GM12875 (cell line): ENCODE measurements at regions not wholly inside any gene's neighbourhood (a gene's known extent, or its start where the extent isn't known, plus 50 kb on each side); places are given as distances from the start of the nearest gene placed in this dataset.

Source experiments
- H3K4me3 ChIP-seq: one replicate; pipeline ENCODE4 v1.5.1; 2011; ENCODE audit warnings: low read depth, low read length, control low read depth
- CTCF ChIP-seq: IDR thresholded peaks from 2 replicates; pipeline ENCODE4 v1.5.1; 2011; ENCODE audit warnings: low read depth, mild to moderate bottlenecking, control low read depth, inconsistent platforms, low read length, moderate library complexity, borderline replicate concordance; ENCODE audit not compliant: insufficient read depth

GRCh38 chr17:73987845-73988509 lies 215.5 kb upstream of the RPL38 start:
- TF ChIP-seq CTCF: no peak
- no peak overlapping the region for H3K4me3 ChIP-seq

- TF ChIP-seq CTCF: no peak
- H3K4me3 ChIP-seq: no peak overlapping the region
Measured at GRCh38 chr17:73989671-73990070, 213.8 kb upstream of the RPL38 start.

- TF ChIP-seq CTCF: no peak
- no peak overlapping the region for H3K4me3 ChIP-seq
Measured at GRCh38 chr17:73990290-73990689, 213.2 kb upstream of the RPL38 start.

- TF ChIP-seq CTCF: no peak
- no peak overlapping the region for H3K4me3 ChIP-seq
Measured at GRCh38 chr17:73991260-73991659, 212.2 kb upstream of the RPL38 start.

GRCh38 chr17:73994946-73995345 lies 208.5 kb upstream of the RPL38 start:
- H3K4me3 ChIP-seq: no peak overlapping the region
- no peak for TF ChIP-seq CTCF

GRCh38 chr17:73997059-73997458 lies 206.4 kb upstream of the RPL38 start:
- TF ChIP-seq CTCF: no peak
- H3K4me3 ChIP-seq: no peak overlapping the region

- no peak overlapping the region for H3K4me3 ChIP-seq
- no peak for TF ChIP-seq CTCF
Measured at GRCh38 chr17:73998249-73998648, 205.2 kb upstream of the RPL38 start.
